ENCODE measurements at regions not wholly inside any gene's neighbourhood (a gene's known extent, or its start where the extent isn't known, plus 50 kb on each side); places are given as distances from the start of the nearest gene placed in this dataset.

- no peak overlapping the region for H3K4me2 ChIP-seq (ENCODE audit: low read length)
- H3K9me3 ChIP-seq (ENCODE audit: insufficient read depth, low read depth, low read length): no peaks in the 10 kb centered on the region
- no peaks in the 10 kb centered on the region for H3K27me3 ChIP-seq (ENCODE audit: insufficient read depth, low read length)
- no peak overlapping the region for H2BK120ac ChIP-seq (ENCODE audit: insufficient read depth, low read length, poor library complexity)
- H3K36me3 ChIP-seq (ENCODE audit: control insufficient read depth in 1 of 2, insufficient read depth in 2 of 2, low read length in 2 of 2): no peaks in the 10 kb centered on the region
- H2BK12ac ChIP-seq (ENCODE audit: low read length): no peak overlapping the region
- DNase-seq: peak in 1 of 2 donors; percentile 43
- no peak overlapping the region for H4K91ac ChIP-seq (ENCODE audit: low read depth, low read length)
- no peak overlapping the region for H3K14ac ChIP-seq (ENCODE audit: low read length)
- H2BK5ac ChIP-seq (ENCODE audit: low read depth, low read length, poor library complexity): no peak overlapping the region
- H2AFZ ChIP-seq (ENCODE audit: insufficient read depth, low read length, poor library complexity): no peak overlapping the region
- H3K4me1 ChIP-seq (ENCODE audit: control insufficient read depth in 1 of 2, insufficient read depth in 2 of 2, low read length in 2 of 2): no peaks in the 10 kb centered on the region
- no CpG with 5 or more reads among the region's 3 CpGs for WGBS (ENCODE audit: extremely low coverage, insufficient coverage, insufficient read length)
- H3K23ac ChIP-seq (ENCODE audit: low read length): no peak overlapping the region
- H3K79me2 ChIP-seq (ENCODE audit: control insufficient read depth, insufficient read depth, low read length, poor library complexity): no peaks in the 10 kb centered on the region
- no peaks in the 10 kb centered on the region for H3K79me1 ChIP-seq (ENCODE audit: low read length)
- H3K4ac ChIP-seq (ENCODE audit: low read depth, low read length): no peak overlapping the region
- no peak overlapping the region for H4K12ac ChIP-seq (ENCODE audit: low read depth, low read length)
- H3K27ac ChIP-seq (ENCODE audit: low read depth, low read length): no peak overlapping the region
- H4K8ac ChIP-seq (ENCODE audit: low read depth, low read length): no peak overlapping the region
- no peak overlapping the region for H2AK5ac ChIP-seq (ENCODE audit: low read length)
- no peak overlapping the region for H3K9ac ChIP-seq (ENCODE audit: low read length)
- no peak overlapping the region for H3K4me3 ChIP-seq (ENCODE audit: low read depth, low read length)
- H3K18ac ChIP-seq (ENCODE audit: low read length): no peak overlapping the region
These were observed 147.5 kb downstream of the CAVIN4 start for GRCh38 chr9:100725371-100725770.

- Histone ChIP-seq H3K9me3 (ENCODE audit: insufficient read depth, low read depth, low read length) (peaks cover 8% of the 10 kb centered on the region), H3K23ac (ENCODE audit: low read length) (no peak overlapping the region), H2AK5ac (ENCODE audit: low read length) (no peak overlapping the region), H3K18ac (ENCODE audit: low read length) (no peak overlapping the region), H3K4me1 (ENCODE audit: control insufficient read depth in 1 of 2, insufficient read depth in 2 of 2, low read length in 2 of 2) (no peaks in the 10 kb centered on the region), H2BK120ac (ENCODE audit: insufficient read depth, low read length, poor library complexity) (no peak overlapping the region), H3K27me3 (ENCODE audit: insufficient read depth, low read length) (no peaks in the 10 kb centered on the region), H3K79me2 (ENCODE audit: control insufficient read depth, insufficient read depth, low read length, poor library complexity) (no peaks in the 10 kb centered on the region), H2BK12ac (ENCODE audit: low read length) (no peak overlapping the region), H4K12ac (ENCODE audit: low read depth, low read length) (no peak overlapping the region), H4K8ac (ENCODE audit: low read depth, low read length) (no peak overlapping the region), H3K4ac (ENCODE audit: low read depth, low read length) (no peak overlapping the region), H3K4me2 (ENCODE audit: low read length) (no peak overlapping the region), H3K9ac (ENCODE audit: low read length) (no peak overlapping the region), H3K4me3 (ENCODE audit: low read depth, low read length) (no peak overlapping the region), H3K79me1 (ENCODE audit: low read length) (no peaks in the 10 kb centered on the region), H2AFZ (ENCODE audit: insufficient read depth, low read length, poor library complexity) (no peak overlapping the region), H2BK5ac (ENCODE audit: low read depth, low read length, poor library complexity) (no peak overlapping the region), H3K27ac (ENCODE audit: low read depth, low read length) (no peak overlapping the region), H3K36me3 (ENCODE audit: control insufficient read depth in 1 of 2, insufficient read depth in 2 of 2, low read length in 2 of 2) (no peaks in the 10 kb centered on the region), H3K14ac (ENCODE audit: low read length) (no peak overlapping the region), H4K91ac (ENCODE audit: low read depth, low read length) (no peak overlapping the region)
- DNase-seq: no peak
- no CpG with 5 or more reads among the region's 2 CpGs for WGBS (ENCODE audit: extremely low coverage, insufficient coverage, insufficient read length)
These were observed 151.5 kb downstream of the CAVIN4 start for GRCh38 chr9:100729336-100729895.

- Histone ChIP-seq H2AK5ac (ENCODE audit: low read length) (no peak overlapping the region), H3K9ac (ENCODE audit: low read length) (no peak overlapping the region), H4K12ac (ENCODE audit: low read depth, low read length) (no peak overlapping the region), H2BK5ac (ENCODE audit: low read depth, low read length, poor library complexity) (no peak overlapping the region), H2BK12ac (ENCODE audit: low read length) (no peak overlapping the region), H2AFZ (ENCODE audit: insufficient read depth, low read length, poor library complexity) (no peak overlapping the region), H3K23ac (ENCODE audit: low read length) (no peak overlapping the region), H3K9me3 (ENCODE audit: insufficient read depth, low read depth, low read length) (peaks cover 8% of the 10 kb centered on the region), H2BK120ac (ENCODE audit: insufficient read depth, low read length, poor library complexity) (no peak overlapping the region), H3K79me2 (ENCODE audit: control insufficient read depth, insufficient read depth, low read length, poor library complexity) (no peaks in the 10 kb centered on the region), H3K27ac (ENCODE audit: low read depth, low read length) (no peak overlapping the region), H3K79me1 (ENCODE audit: low read length) (no peaks in the 10 kb centered on the region), H3K4me3 (ENCODE audit: low read depth, low read length) (no peak overlapping the region), H3K36me3 (ENCODE audit: control insufficient read depth in 1 of 2, insufficient read depth in 2 of 2, low read length in 2 of 2) (no peaks in the 10 kb centered on the region), H3K4me2 (ENCODE audit: low read length) (no peak overlapping the region), H3K18ac (ENCODE audit: low read length) (no peak overlapping the region), H3K4me1 (ENCODE audit: control insufficient read depth in 1 of 2, insufficient read depth in 2 of 2, low read length in 2 of 2) (no peaks in the 10 kb centered on the region), H3K14ac (ENCODE audit: low read length) (no peak overlapping the region), H3K27me3 (ENCODE audit: insufficient read depth, low read length) (no peaks in the 10 kb centered on the region), H4K8ac (ENCODE audit: low read depth, low read length) (no peak overlapping the region), H4K91ac (ENCODE audit: low read depth, low read length) (no peak overlapping the region), H3K4ac (ENCODE audit: low read depth, low read length) (no peak overlapping the region)
- no CpG with 5 or more reads among the region's 2 CpGs for WGBS (ENCODE audit: extremely low coverage, insufficient coverage, insufficient read length)
- DNase-seq: no peak
These were observed 152.2 kb downstream of the CAVIN4 start for GRCh38 chr9:100730086-100730485.

GRCh38 chr9:100731038-100731556 is 153.2 kb downstream of the CAVIN4 start:
- no peak overlapping the region for H4K12ac ChIP-seq (ENCODE audit: low read depth, low read length)
- H3K14ac ChIP-seq (ENCODE audit: low read length): no peak overlapping the region
- no CpG with 5 or more reads among the region's 18 CpGs for WGBS (ENCODE audit: extremely low coverage, insufficient coverage, insufficient read length)
- H3K9me3 ChIP-seq (ENCODE audit: insufficient read depth, low read depth, low read length): peaks cover 8% of the 10 kb centered on the region
- no peak overlapping the region for H3K4me3 ChIP-seq (ENCODE audit: low read depth, low read length)
- no peak overlapping the region for H2BK12ac ChIP-seq (ENCODE audit: low read length)
- no peak for DNase-seq
- no peak overlapping the region for H2BK5ac ChIP-seq (ENCODE audit: low read depth, low read length, poor library complexity)
- no peaks in the 10 kb centered on the region for H3K4me1 ChIP-seq (ENCODE audit: control insufficient read depth in 1 of 2, insufficient read depth in 2 of 2, low read length in 2 of 2)
- H2BK120ac ChIP-seq (ENCODE audit: insufficient read depth, low read length, poor library complexity): no peak overlapping the region
- H4K8ac ChIP-seq (ENCODE audit: low read depth, low read length): no peak overlapping the region
- H3K4ac ChIP-seq (ENCODE audit: low read depth, low read length): no peak overlapping the region
- H3K4me2 ChIP-seq (ENCODE audit: low read length): no peak overlapping the region
- no peak overlapping the region for H2AFZ ChIP-seq (ENCODE audit: insufficient read depth, low read length, poor library complexity)
- H3K27me3 ChIP-seq (ENCODE audit: insufficient read depth, low read length): no peaks in the 10 kb centered on the region
- no peak overlapping the region for H3K9ac ChIP-seq (ENCODE audit: low read length)
- H3K27ac ChIP-seq (ENCODE audit: low read depth, low read length): no peak overlapping the region
- no peaks in the 10 kb centered on the region for H3K79me2 ChIP-seq (ENCODE audit: control insufficient read depth, insufficient read depth, low read length, poor library complexity)
- no peak overlapping the region for H3K23ac ChIP-seq (ENCODE audit: low read length)
- H3K18ac ChIP-seq (ENCODE audit: low read length): no peak overlapping the region
- no peak overlapping the region for H4K91ac ChIP-seq (ENCODE audit: low read depth, low read length)
- no peaks in the 10 kb centered on the region for H3K36me3 ChIP-seq (ENCODE audit: control insufficient read depth in 1 of 2, insufficient read depth in 2 of 2, low read length in 2 of 2)
- H2AK5ac ChIP-seq (ENCODE audit: low read length): no peak overlapping the region
- no peaks in the 10 kb centered on the region for H3K79me1 ChIP-seq (ENCODE audit: low read length)

All from trophoblast cell (in vitro differentiated cells and primary cell).